Sigmoid colon (tissue), 6 donors: ENCODE measurements at regions not wholly inside any gene's neighbourhood (a gene's known extent, or its start where the extent isn't known, plus 50 kb on each side); places are given as distances from the start of the nearest gene placed in this dataset.

Experiments
- DNase-seq: peaks from one replicate; pipeline ENCODE4 v3.0.0-alpha.2; 2019
- H3K27ac ChIP-seq, 4 donors: fragments of 200-600 bp; sonication (generic); one replicate each; pipeline ENCODE4 v1.5.1; 2016 to 2019; ENCODE audit warnings: mild to moderate bottlenecking in 1 of 4
- H3K27me3 ChIP-seq, 3 donors: fragments of 200-600 bp; sonication (generic); one replicate each; pipeline ENCODE4 v1.5.1; 2019; ENCODE audit warnings: mild to moderate bottlenecking in 1 of 3
- H3K36me3 ChIP-seq, 4 donors: fragments of 200-600 bp; sonication (generic); one replicate each; pipeline ENCODE4 v1.5.1; 2016 to 2019
- H3K4me1 ChIP-seq, 4 donors: fragments of 200-600 bp; sonication (generic); one replicate each; pipeline ENCODE4 v1.5.1; 2017 to 2019
- H3K4me3 ChIP-seq, 4 donors: fragments of 200-600 bp; sonication (generic); one replicate each; pipeline ENCODE4 v1.5.1; 2017 to 2019; ENCODE audit warnings: mild to moderate bottlenecking in 2 of 4, moderate library complexity in 1 of 4
- H3K9me3 ChIP-seq, 4 donors: fragments of 200-600 bp in 3 of 4; sonication (generic) in 3 of 4; one replicate each; pipeline versions ENCODE4 v1.5.1 to v1.6.1; 2013 to 2019
- CTCF ChIP-seq, 4 experiments: fragments of 450-650 bp in 3 of 4; fragments of 200-600 bp in 1 of 4; IDR thresholded peaks; one replicate each; pipeline ENCODE4 v1.5.1; 2016 to 2019; ENCODE audit warnings: antibody characterized with exemption in 4 of 4, mild to moderate bottlenecking in 3 of 4, moderate library complexity in 2 of 4
- EP300 ChIP-seq, 4 donors: sonication (generic); formaldehyde crosslinking; IDR thresholded peaks; one replicate each; pipeline ENCODE4 v1.6.1; 2017; ENCODE audit warnings: antibody characterized with exemption in 4 of 4
- POLR2A ChIP-seq, 2 donors: fragments of 450-650 bp; IDR thresholded peaks; one replicate each; pipeline ENCODE4 v1.6.1; 2016; ENCODE audit warnings: antibody characterized with exemption in 2 of 2, mild to moderate bottlenecking in 2 of 2, moderate library complexity in 2 of 2
- POLR2AphosphoS5 ChIP-seq, 4 donors: sonication (generic); formaldehyde crosslinking; IDR thresholded peaks; one replicate each; pipeline ENCODE4 v1.6.1; 2017; ENCODE audit warnings: antibody characterized with exemption in 4 of 4
- WGBS, 2 donors: extraction: QIAGEN DNeasy Blood & Tissue Kit; methylation state at CpG; one replicate each; pipeline ENCODE4 v1.1.7; 2013; 5-methylcytosine and 5-hydroxymethylcytosine counted together
- intact Hi-C: fragments of 100-400 bp; cut with DNase I; formaldehyde crosslinking; loops from one replicate; pipeline ENCODE4 v1.15.1; 2023
- donor health status: healthy with polysubstance abuse.
- donor health status: healthy.

GRCh38 chrX:7720519-7720918, 122.5 kb upstream of the VCX start:
- H3K9me3 ChIP-seq: no peaks in the 10 kb centered on the region
- DNase-seq: no peak
- TF ChIP-seq POLR2AphosphoS5 (IDR thresholded peaks at IDR 0.05): no peak
- TF ChIP-seq POLR2A (IDR thresholded peaks at IDR 0.05): no peak
- no peak overlapping the region for H3K4me3 ChIP-seq
- H3K4me1 ChIP-seq: no peaks in the 10 kb centered on the region
- intact Hi-C loops: no loop called here
- no peak overlapping the region for H3K27ac ChIP-seq
- no peaks in the 10 kb centered on the region for H3K36me3 ChIP-seq
- no peaks in the 10 kb centered on the region for H3K27me3 ChIP-seq

GRCh38 chrX:7714351-7714750, 128.6 kb upstream of the VCX start:
- no peaks in the 10 kb centered on the region for H3K9me3 ChIP-seq
- H3K27ac ChIP-seq: no peak overlapping the region
- no peaks in the 10 kb centered on the region for H3K36me3 ChIP-seq
- no peak overlapping the region for H3K4me3 ChIP-seq
- intact Hi-C loops: no loop called here
- 43 to 60% methylated on average over 2 of the region's 2 CpGs for WGBS, 2 donors
- TF ChIP-seq EP300 (IDR thresholded peaks at IDR 0.05) (no peak), CTCF (IDR thresholded peaks at IDR 0.05) (no peak), POLR2AphosphoS5 (IDR thresholded peaks at IDR 0.05) (no peak), POLR2A (IDR thresholded peaks at IDR 0.05) (no peak)
- DNase-seq: no peak
- no peaks in the 10 kb centered on the region for H3K27me3 ChIP-seq
- H3K4me1 ChIP-seq: no peaks in the 10 kb centered on the region

GRCh38 chrX:7711167-7711566, 131.8 kb upstream of the VCX start:
- Histone ChIP-seq H3K36me3 (no peaks in the 10 kb centered on the region), H3K4me3 (no peak overlapping the region), H3K27me3 (no peaks in the 10 kb centered on the region)

GRCh38 chrX:7709845-7710244, 133.1 kb upstream of the VCX start:
- no peak for TF ChIP-seq POLR2AphosphoS5 (IDR thresholded peaks at IDR 0.05)
- TF ChIP-seq EP300 (IDR thresholded peaks at IDR 0.05): no peak
- TF ChIP-seq CTCF (IDR thresholded peaks at IDR 0.05): no peak
- no peak for TF ChIP-seq POLR2A (IDR thresholded peaks at IDR 0.05)
- H3K27me3 ChIP-seq: no peaks in the 10 kb centered on the region
- intact Hi-C loops: no loop called here
- 68 to 72% methylated on average over 4 of the region's 4 CpGs for WGBS, 2 donors
- no peak overlapping the region for H3K4me3 ChIP-seq
- H3K36me3 ChIP-seq: no peaks in the 10 kb centered on the region
- no peak for DNase-seq
- no peaks in the 10 kb centered on the region for H3K4me1 ChIP-seq
- no peaks in the 10 kb centered on the region for H3K9me3 ChIP-seq
- H3K27ac ChIP-seq: no peak overlapping the region

More at GRCh38 chrX:7711167-7711566, 131.8 kb upstream of the VCX start:
- intact Hi-C loops: no loop called here
- no peaks in the 10 kb centered on the region for H3K9me3 ChIP-seq
- DNase-seq: no peak
- H3K27ac ChIP-seq: no peak overlapping the region
- no peaks in the 10 kb centered on the region for H3K4me1 ChIP-seq
- TF ChIP-seq EP300 (IDR thresholded peaks at IDR 0.05) (no peak), POLR2AphosphoS5 (IDR thresholded peaks at IDR 0.05) (no peak), POLR2A (IDR thresholded peaks at IDR 0.05) (no peak), CTCF (IDR thresholded peaks at IDR 0.05) (no peak)

GRCh38 chrX:7706032-7706431, 136.9 kb upstream of the VCX start:
- no peaks in the 10 kb centered on the region for H3K4me1 ChIP-seq
- H3K4me3 ChIP-seq: no peak overlapping the region
- intact Hi-C loops: no loop called here
- DNase-seq: no peak
- no peaks in the 10 kb centered on the region for H3K9me3 ChIP-seq
- no peak overlapping the region for H3K27ac ChIP-seq
- no peaks in the 10 kb centered on the region for H3K27me3 ChIP-seq
- TF ChIP-seq POLR2A (IDR thresholded peaks at IDR 0.05) (no peak), POLR2AphosphoS5 (IDR thresholded peaks at IDR 0.05) (no peak), CTCF (IDR thresholded peaks at IDR 0.05) (no peak), EP300 (IDR thresholded peaks at IDR 0.05) (no peak)
- no peaks in the 10 kb centered on the region for H3K36me3 ChIP-seq
